GM19099 (cell line): ENCODE measurements at regions not wholly inside any gene's neighbourhood (a gene's known extent, or its start where the extent isn't known, plus 50 kb on each side); places are given as distances from the start of the nearest gene placed in this dataset.

Source experiments
- POLR2A ChIP-seq: IDR thresholded peaks from 3 replicates; pipeline ENCODE4 v1.6.1; 2011; ENCODE audit warnings: low read depth; ENCODE audit not compliant: insufficient read length; ENCODE audit errors: extremely low read depth

- TF ChIP-seq POLR2A: no peak
These were observed 138.8 kb upstream of the MAP9 start for GRCh38 chr4:155515444-155516075.

GRCh38 chr4:155514628-155515027, 137.9 kb upstream of the MAP9 start:
- TF ChIP-seq POLR2A: no peak

DNA sequence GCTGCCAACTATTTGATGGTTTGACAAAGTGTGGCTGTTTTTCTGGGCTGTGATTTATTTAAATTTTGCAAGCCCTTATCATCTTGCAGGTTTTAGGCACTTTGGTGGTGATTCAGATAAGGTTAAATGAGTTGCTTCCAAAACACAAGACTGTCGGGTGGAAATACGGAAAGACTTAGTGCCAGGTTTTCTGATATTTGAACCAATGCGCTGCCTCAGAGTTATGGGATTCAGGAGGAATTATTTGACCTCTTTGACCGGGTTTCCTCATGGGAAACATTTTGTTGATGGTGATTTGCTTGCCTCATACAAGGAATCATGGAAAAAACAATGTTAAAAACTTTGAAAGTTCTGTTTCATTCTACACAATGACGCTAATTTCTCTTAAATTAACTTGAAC, 136.1 kb upstream of the MAP9 start:
- TF ChIP-seq POLR2A: no peak

GRCh38 chr4:155512046-155512445, 135.3 kb upstream of the MAP9 start:
- no peak for TF ChIP-seq POLR2A

DNA sequence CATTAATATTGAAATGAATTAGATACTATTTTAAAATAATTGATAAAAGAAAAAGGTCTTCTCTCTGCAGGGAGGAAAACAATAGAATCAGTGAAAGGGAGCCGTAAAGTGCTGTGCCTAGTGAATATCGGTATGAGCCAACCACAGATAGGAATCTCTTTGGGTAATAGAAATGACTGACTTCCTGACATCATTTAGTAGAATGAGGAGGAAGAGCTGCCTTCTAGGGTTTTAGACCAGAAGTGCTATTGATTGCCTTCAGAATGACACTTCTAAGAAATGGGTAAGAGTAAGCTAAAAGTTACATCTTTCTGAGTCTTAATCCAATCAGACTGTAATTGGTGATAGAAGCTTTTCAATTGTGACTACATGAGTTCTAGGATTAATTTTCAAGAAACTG, 134.0 kb upstream of the MAP9 start:
- TF ChIP-seq POLR2A: no peak

DNA sequence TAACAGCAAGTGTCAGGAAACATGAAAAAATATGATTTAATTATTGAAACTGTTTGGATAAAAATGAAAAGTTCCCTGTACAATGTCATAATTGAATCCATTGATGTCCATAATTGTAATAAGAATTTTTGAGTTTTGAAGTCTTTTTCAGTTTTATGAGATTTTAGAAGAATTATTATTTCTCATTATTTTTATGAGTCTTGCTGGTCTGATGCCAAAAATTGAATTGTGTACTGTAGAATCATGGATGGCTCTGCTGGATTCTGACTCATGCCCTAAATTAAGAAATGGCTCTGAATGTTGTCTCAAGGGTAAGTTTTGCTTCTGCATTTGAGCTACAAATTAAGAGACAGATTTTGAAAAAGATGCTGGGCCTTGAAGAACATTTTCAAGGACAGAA, 132.8 kb upstream of the MAP9 start:
- no peak for TF ChIP-seq POLR2A

DNA sequence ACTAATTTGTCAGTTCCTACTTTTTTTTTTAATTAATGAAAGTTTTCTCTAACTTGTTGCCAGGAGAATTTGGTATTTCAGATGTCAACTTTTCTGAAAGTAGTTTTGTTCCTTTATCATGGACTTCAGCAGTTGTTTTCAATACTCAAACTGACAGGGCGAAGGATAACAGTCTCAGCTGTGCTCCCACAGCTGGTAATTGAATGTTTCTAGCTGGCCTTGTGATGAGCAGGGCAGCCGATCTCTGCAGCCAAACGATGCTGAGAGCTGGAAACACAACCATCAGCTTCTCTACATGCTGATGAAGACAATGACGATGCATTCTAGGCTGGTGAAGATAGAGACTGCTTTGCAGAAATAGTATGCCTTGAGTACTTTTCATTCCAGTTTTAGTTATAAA, 130.0 kb upstream of the MAP9 start:
- no peak for TF ChIP-seq POLR2A

- no peak for TF ChIP-seq POLR2A
These were observed 128.6 kb upstream of the MAP9 start for GRCh38 chr4:155505321-155505720.

GRCh38 chr4:155497306-155497705, 120.5 kb upstream of the MAP9 start:
- no peak for TF ChIP-seq POLR2A

DNA sequence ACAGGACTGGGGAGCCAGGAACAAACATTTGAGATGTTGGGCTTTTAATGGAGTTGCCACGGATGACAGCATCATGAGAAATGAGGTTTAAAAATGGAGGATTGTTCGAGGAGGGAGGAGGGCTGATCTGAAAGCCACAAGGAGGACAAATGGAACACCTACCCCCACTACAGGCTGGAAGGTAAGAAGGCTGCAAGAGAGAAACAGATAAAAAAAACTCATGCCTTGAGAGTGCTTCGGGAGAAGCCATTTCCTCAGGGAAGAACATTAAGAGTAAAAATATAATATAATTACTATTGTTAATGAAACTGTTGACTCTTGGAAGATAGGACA, 119.5 kb upstream of the MAP9 start:
- TF ChIP-seq POLR2A: no peak

GRCh38 chr4:155495572-155496293, 119.0 kb upstream of the MAP9 start:
- TF ChIP-seq POLR2A: no peak

- no peak for TF ChIP-seq POLR2A
These were observed 117.4 kb upstream of the MAP9 start for GRCh38 chr4:155494037-155494718.

GRCh38 chr4:155491336-155492120, 114.8 kb upstream of the MAP9 start:
- TF ChIP-seq POLR2A: no peak

DNA sequence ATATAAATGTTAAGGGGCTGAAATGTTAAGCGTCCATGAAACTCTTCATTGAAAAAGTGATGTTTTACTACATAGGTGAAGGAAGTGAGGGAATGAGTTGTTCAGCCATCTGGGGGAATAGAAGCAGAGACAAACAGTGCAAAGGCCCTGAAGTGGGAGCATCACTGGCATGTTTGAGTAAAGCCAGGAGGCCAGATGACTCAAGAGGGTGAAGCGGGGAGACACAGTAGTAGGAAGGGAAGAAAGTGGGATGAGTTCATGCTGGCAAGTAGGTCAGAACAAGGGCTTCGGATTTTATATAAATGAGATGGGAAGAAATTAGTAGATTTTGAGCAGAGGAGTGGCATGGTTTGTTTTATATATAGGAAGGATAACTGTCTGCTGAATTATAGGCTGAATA, 112.5 kb upstream of the MAP9 start:
- TF ChIP-seq POLR2A: no peak

GRCh38 chr4:155488691-155489090, 111.9 kb upstream of the MAP9 start:
- TF ChIP-seq POLR2A: no peak
